ENCODE measurements at regions not wholly inside any gene's neighbourhood (a gene's known extent, or its start where the extent isn't known, plus 50 kb on each side); places are given as distances from the start of the nearest gene placed in this dataset.

DNA sequence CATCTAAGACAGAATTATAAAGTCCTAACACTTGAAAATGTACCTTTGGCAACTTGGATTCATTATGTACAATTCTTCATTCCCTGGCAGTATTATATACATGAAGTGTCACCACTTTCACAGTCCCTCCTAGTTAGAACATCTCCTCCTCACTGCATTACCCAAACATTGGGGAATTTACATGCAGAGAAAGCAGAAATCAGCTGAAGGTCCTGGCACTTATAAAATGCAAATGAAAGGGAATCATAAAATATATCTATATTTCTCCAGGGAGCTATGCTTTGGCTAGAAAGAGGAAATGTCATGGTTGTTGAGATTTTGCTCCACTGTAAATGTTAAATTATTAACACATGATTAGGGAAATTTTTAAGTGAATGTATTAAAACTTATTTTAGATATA is 835.6 kb upstream of the SLIT2 start:
- H3K36me3 ChIP-seq (ENCODE audit: insufficient read depth, low read length): no peaks in the 10 kb centered on the region
- H3K9me3 ChIP-seq (ENCODE audit: low read length): no peaks in the 10 kb centered on the region
- no peak overlapping the region for H3K27ac ChIP-seq (ENCODE audit: low read depth, low read length)
- no peak overlapping the region for H3K9ac ChIP-seq (ENCODE audit: low read length)
- no peaks in the 10 kb centered on the region for H3K27me3 ChIP-seq (ENCODE audit: control insufficient read depth in 1 of 2, insufficient read depth in 2 of 2, low read length in 2 of 2)
- no peaks in the 10 kb centered on the region for H3K4me1 ChIP-seq (ENCODE audit: insufficient read depth, low read length)
- no peak overlapping the region for H3K4me3 ChIP-seq (ENCODE audit: low read depth in 1 of 2, low read length in 2 of 2)

DNA sequence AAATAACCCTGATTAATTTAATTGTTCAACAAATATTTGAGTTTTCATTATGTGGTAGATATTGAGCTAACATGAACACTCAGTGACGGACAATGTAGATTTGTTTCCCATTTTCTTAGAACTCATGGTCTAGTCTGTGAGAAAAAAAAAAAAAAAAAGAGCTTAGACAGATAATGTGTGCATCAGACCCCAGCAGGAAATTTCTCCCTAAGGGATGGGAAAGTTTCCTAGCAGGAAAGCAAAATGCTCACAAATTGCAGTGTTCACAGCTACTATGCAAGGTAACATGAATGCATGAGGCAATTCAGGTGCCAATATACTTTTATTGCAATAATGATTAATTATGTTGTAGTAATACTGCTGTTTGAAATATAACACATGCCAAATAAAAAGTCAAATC is 843.2 kb upstream of the SLIT2 start:
- H3K36me3 ChIP-seq (ENCODE audit: insufficient read depth, low read length): no peaks in the 10 kb centered on the region
- H3K27ac ChIP-seq (ENCODE audit: low read depth, low read length): no peak overlapping the region
- no peak overlapping the region for H3K4me3 ChIP-seq (ENCODE audit: low read depth in 1 of 2, low read length in 2 of 2)
- no peaks in the 10 kb centered on the region for H3K27me3 ChIP-seq (ENCODE audit: control insufficient read depth in 1 of 2, insufficient read depth in 2 of 2, low read length in 2 of 2)
- no peaks in the 10 kb centered on the region for H3K9me3 ChIP-seq (ENCODE audit: low read length)
- no peak overlapping the region for H3K9ac ChIP-seq (ENCODE audit: low read length)
- no peaks in the 10 kb centered on the region for H3K4me1 ChIP-seq (ENCODE audit: insufficient read depth, low read length)

DNA sequence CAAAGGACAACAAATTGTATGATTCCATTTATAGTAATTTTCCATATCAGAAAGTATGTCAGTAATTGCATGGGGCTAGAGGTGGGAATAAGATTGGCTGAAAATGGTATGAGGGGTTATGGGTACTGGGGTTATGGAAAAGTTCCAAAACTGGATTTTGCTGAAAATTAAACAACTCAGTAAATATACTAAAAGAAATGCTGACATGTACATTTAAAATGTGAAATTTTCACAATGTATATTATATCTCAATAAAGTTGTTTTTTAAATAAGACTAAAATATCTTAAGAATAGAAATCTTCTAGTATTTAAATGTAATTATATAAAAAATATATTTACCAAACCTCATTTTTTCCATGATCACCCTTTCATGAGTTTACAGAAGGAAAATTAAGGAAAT is 844.9 kb upstream of the SLIT2 start:
- no peak overlapping the region for H3K27ac ChIP-seq (ENCODE audit: low read depth, low read length)
- H3K4me3 ChIP-seq (ENCODE audit: low read depth in 1 of 2, low read length in 2 of 2): no peak overlapping the region
- H3K4me1 ChIP-seq (ENCODE audit: insufficient read depth, low read length): no peaks in the 10 kb centered on the region
- no peaks in the 10 kb centered on the region for H3K9me3 ChIP-seq (ENCODE audit: low read length)
- H3K27me3 ChIP-seq (ENCODE audit: control insufficient read depth in 1 of 2, insufficient read depth in 2 of 2, low read length in 2 of 2): no peaks in the 10 kb centered on the region
- H3K9ac ChIP-seq (ENCODE audit: low read length): no peak overlapping the region
- H3K36me3 ChIP-seq (ENCODE audit: insufficient read depth, low read length): no peaks in the 10 kb centered on the region

DNA sequence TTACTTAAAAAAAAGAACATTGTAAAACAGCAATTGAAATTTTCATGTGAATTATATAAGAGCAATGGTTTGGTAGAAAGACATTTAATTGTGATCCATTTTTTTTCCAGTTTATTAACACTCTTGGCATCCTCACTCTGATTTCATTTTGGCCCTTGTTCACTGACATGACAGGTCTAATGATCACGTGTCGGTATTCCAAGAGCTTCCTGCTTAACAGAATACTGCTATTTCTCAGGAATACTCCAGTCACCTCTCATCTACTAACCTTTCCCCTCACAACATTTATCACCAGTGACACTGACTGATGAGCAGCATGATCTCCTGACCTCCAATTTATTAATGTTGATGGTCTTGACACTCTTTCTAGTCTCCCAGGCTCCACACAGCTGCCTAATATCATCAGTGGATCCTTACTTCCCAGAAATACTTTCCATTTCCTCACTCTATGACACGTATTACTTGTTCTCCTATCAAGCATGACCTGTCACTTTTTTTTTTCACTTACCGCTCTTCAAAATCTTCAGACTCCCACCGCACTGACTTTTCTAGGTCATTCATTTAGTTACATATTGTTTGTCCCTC is 847.8 kb upstream of the SLIT2 start:
- Histone ChIP-seq H3K27me3 (ENCODE audit: control insufficient read depth in 1 of 2, insufficient read depth in 2 of 2, low read length in 2 of 2) (no peaks in the 10 kb centered on the region), H3K9me3 (ENCODE audit: low read length) (no peaks in the 10 kb centered on the region), H3K4me3 (ENCODE audit: low read depth in 1 of 2, low read length in 2 of 2) (no peak overlapping the region), H3K4me1 (ENCODE audit: insufficient read depth, low read length) (no peaks in the 10 kb centered on the region), H3K27ac (ENCODE audit: low read depth, low read length) (no peak overlapping the region), H3K36me3 (ENCODE audit: insufficient read depth, low read length) (no peaks in the 10 kb centered on the region), H3K9ac (ENCODE audit: low read length) (no peak overlapping the region)

DNA sequence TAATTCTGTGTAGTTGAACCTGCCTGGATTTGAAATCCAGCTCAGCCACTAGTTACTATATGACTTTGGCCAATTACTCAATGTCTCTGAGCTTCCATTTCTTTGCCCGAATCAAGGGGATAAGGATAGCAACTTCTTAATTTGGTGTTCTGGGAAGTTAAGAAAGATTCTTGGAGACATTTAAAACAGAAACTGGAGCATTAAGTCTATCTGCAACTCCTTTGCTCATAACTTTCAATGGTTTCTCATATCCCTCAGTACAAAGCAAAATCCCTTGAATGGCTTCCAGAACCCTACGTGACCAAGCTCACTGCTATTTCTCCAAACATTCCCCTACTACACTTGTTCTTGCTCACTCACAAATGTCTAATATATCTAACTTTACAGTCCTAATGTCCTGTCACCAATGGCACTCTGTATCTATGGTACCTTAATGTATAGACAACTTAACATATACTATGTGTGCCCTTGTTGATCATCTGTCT is 849.1 kb upstream of the SLIT2 start:
- H3K27ac ChIP-seq (ENCODE audit: low read depth, low read length): no peak overlapping the region
- no peak overlapping the region for H3K4me3 ChIP-seq (ENCODE audit: low read depth in 1 of 2, low read length in 2 of 2)
- H3K9me3 ChIP-seq (ENCODE audit: low read length): no peaks in the 10 kb centered on the region
- no peaks in the 10 kb centered on the region for H3K27me3 ChIP-seq (ENCODE audit: control insufficient read depth in 1 of 2, insufficient read depth in 2 of 2, low read length in 2 of 2)
- no peak overlapping the region for H3K9ac ChIP-seq (ENCODE audit: low read length)
- H3K4me1 ChIP-seq (ENCODE audit: insufficient read depth, low read length): no peaks in the 10 kb centered on the region
- H3K36me3 ChIP-seq (ENCODE audit: insufficient read depth, low read length): no peaks in the 10 kb centered on the region

DNA sequence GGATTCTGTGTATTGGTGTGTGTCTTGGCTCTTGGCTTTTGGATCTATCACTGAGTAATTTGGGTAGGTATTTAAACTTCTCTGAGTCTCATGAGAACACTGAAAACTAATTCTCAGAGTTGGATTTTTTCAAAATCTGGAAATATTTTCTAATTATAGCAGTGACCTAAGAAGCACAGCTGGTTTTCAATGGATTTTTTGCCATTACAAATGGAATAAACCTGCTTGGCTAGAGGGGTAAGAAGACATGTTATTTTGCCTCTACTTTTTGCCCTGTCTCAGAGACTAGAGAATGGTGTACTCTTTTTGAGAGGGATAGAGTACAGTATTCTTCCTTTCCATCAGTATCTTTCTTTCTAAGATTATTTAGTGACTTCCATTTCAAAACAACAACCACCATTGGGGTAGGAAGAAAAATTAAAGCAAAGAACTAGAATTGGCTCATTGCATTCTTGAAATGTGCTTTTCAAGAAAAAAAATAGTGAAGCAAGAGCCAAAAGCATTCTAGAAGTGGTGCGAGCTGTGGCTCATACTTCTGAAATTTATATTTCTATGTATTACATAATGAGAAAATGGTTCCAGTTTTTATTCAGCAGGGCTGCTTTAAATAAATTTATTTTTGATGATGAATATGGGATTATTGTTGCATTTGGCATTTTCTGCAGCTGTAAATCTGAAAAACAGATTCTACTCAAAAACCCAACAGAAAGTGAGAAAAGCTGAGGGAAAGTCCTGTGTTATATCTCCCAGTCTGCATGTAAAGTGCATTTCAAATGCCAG is 850.2 kb upstream of the SLIT2 start:
- H3K27me3 ChIP-seq (ENCODE audit: control insufficient read depth in 1 of 2, insufficient read depth in 2 of 2, low read length in 2 of 2): no peaks in the 10 kb centered on the region
- no peaks in the 10 kb centered on the region for H3K9me3 ChIP-seq (ENCODE audit: low read length)
- H3K9ac ChIP-seq (ENCODE audit: low read length): no peak overlapping the region
- H3K4me3 ChIP-seq (ENCODE audit: low read depth in 1 of 2, low read length in 2 of 2): no peak overlapping the region
- H3K27ac ChIP-seq (ENCODE audit: low read depth, low read length): no peak overlapping the region
- no peaks in the 10 kb centered on the region for H3K36me3 ChIP-seq (ENCODE audit: insufficient read depth, low read length)
- H3K4me1 ChIP-seq (ENCODE audit: insufficient read depth, low read length): no peaks in the 10 kb centered on the region

DNA sequence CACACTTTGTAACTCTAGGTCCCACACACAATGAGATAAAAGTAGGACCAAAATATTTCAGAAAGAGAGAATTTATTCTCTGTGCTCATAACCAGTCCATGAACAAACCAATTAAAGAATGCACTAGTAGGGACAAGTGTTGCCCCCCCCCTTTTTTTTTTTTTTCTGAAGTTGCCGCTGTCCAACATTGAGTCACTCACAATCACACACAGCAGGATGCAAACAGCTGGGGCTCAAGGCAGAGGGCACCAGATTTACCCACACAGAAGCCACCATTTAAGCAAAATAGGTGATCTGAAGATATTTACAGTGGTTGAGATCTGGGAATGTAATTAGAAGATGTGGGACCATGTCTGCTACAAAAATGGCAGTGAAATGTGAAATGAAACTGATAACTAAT is 850.9 kb upstream of the SLIT2 start:
- no peaks in the 10 kb centered on the region for H3K27me3 ChIP-seq (ENCODE audit: control insufficient read depth in 1 of 2, insufficient read depth in 2 of 2, low read length in 2 of 2)
- H3K27ac ChIP-seq (ENCODE audit: low read depth, low read length): no peak overlapping the region
- no peak overlapping the region for H3K9ac ChIP-seq (ENCODE audit: low read length)
- H3K4me1 ChIP-seq (ENCODE audit: insufficient read depth, low read length): no peaks in the 10 kb centered on the region
- no peaks in the 10 kb centered on the region for H3K36me3 ChIP-seq (ENCODE audit: insufficient read depth, low read length)
- H3K9me3 ChIP-seq (ENCODE audit: low read length): no peaks in the 10 kb centered on the region
- H3K4me3 ChIP-seq (ENCODE audit: low read depth in 1 of 2, low read length in 2 of 2): no peak overlapping the region

DNA sequence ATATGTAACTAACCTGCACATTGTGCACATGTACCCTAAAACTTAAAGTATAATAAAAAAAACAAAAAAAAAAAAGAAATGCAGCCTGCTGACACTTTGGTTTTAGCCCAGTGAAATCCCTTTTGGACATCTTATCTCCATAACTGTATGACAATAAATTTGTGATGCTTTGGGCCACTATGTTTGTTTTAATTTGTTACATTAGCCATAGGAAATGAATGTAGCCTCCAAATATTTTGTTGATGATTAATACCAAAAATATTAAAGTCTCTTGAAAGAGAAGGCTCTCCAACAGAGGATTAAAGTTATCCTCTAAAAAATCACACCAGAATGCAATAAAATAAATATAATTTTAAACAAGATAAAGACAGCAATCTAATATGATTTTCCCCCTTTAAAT is 852.7 kb upstream of the SLIT2 start:
- Histone ChIP-seq H3K4me3 (ENCODE audit: low read depth in 1 of 2, low read length in 2 of 2) (no peak overlapping the region), H3K9me3 (ENCODE audit: low read length) (no peaks in the 10 kb centered on the region), H3K27me3 (ENCODE audit: control insufficient read depth in 1 of 2, insufficient read depth in 2 of 2, low read length in 2 of 2) (no peaks in the 10 kb centered on the region), H3K9ac (ENCODE audit: low read length) (no peak overlapping the region), H3K4me1 (ENCODE audit: insufficient read depth, low read length) (no peaks in the 10 kb centered on the region), H3K36me3 (ENCODE audit: insufficient read depth, low read length) (no peaks in the 10 kb centered on the region), H3K27ac (ENCODE audit: low read depth, low read length) (no peak overlapping the region)

DNA sequence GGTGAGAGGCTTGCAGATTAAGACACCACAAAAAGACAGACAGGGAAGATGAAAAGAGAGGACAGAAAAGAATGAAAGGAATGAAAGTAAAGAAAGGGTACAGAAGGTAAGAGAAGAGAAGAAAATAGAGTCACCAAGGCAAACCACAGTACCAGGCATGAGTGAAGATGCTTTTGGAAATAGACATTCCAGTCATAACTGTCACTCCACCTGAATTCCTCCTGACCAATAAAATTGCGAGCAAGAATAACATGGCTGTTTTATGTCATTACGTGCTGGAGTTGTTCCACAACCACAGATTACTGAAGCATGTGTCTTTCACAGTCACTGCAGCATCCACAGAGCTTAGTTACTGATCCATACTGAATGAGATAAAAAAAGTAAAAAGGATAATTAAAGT is 864.9 kb upstream of the SLIT2 start:
- Histone ChIP-seq H3K9me3 (ENCODE audit: low read length) (no peaks in the 10 kb centered on the region), H3K4me3 (ENCODE audit: low read depth in 1 of 2, low read length in 2 of 2) (no peak overlapping the region), H3K4me1 (ENCODE audit: insufficient read depth, low read length) (no peaks in the 10 kb centered on the region), H3K27me3 (ENCODE audit: control insufficient read depth in 1 of 2, insufficient read depth in 2 of 2, low read length in 2 of 2) (no peaks in the 10 kb centered on the region), H3K36me3 (ENCODE audit: insufficient read depth, low read length) (no peaks in the 10 kb centered on the region), H3K9ac (ENCODE audit: low read length) (no peak overlapping the region), H3K27ac (ENCODE audit: low read depth, low read length) (no peak overlapping the region)

DNA sequence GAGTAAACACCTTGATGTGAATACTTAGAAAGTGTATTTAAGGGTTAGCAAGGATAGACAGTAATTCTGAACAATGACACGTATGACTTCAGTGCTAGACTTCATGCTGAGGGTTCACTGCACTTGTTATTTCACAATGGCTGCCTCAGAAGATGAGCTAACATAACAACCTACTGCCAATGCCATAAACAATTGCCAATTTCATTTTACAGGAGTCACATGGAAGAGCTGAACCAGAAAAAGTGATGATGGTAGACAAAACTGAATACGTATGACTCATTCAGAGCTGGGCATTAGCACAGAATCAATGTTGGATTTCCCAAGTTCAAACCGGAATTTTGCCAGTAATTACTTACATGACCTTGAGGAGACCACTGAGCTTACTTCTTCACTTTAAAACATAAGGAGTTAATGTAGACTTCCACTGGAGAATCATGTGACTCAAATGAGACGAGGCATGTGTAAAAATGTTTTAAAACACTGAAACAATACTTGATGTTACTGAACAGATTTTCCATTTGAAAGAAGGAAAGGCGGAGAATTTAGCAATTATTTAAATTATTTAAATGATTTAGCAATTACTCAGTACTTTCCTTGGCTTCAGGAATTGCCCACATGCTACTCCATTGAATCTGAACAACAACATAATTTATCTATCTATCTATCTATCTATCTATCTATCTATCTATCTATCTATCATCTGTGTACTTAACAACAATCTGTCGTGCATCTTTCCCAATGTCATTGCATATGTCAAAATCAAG is 868.5 kb upstream of the SLIT2 start:
- H3K4me1 ChIP-seq (ENCODE audit: insufficient read depth, low read length): no peaks in the 10 kb centered on the region
- H3K4me3 ChIP-seq (ENCODE audit: low read depth in 1 of 2, low read length in 2 of 2): no peak overlapping the region
- H3K27me3 ChIP-seq (ENCODE audit: control insufficient read depth in 1 of 2, insufficient read depth in 2 of 2, low read length in 2 of 2): no peaks in the 10 kb centered on the region
- H3K36me3 ChIP-seq (ENCODE audit: insufficient read depth, low read length): no peaks in the 10 kb centered on the region
- no peaks in the 10 kb centered on the region for H3K9me3 ChIP-seq (ENCODE audit: low read length)
- H3K9ac ChIP-seq (ENCODE audit: low read length): no peak overlapping the region
- H3K27ac ChIP-seq (ENCODE audit: low read depth, low read length): no peak overlapping the region

DNA sequence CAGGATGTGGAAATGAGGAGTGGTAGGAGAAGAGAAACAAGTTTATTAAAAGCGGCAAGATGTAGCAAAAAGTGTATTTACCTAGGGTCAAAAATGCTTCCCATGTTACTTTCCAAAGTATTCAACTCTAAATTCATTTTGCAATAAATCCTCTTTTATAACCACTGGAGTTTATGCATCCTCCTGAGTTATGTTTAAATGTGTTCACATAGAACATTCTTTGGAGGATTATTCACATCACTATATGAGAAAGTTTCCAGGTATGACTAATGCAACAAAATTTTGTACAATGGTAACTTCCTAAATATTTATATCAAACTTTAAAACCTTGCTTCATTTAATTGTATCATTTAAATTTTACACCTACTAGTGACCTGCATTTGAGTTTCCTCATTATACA is 870.6 kb upstream of the SLIT2 start:
- H3K36me3 ChIP-seq (ENCODE audit: insufficient read depth, low read length): no peaks in the 10 kb centered on the region
- no peak overlapping the region for H3K27ac ChIP-seq (ENCODE audit: low read depth, low read length)
- H3K4me3 ChIP-seq (ENCODE audit: low read depth in 1 of 2, low read length in 2 of 2): no peak overlapping the region
- no peaks in the 10 kb centered on the region for H3K9me3 ChIP-seq (ENCODE audit: low read length)
- no peaks in the 10 kb centered on the region for H3K27me3 ChIP-seq (ENCODE audit: control insufficient read depth in 1 of 2, insufficient read depth in 2 of 2, low read length in 2 of 2)
- H3K4me1 ChIP-seq (ENCODE audit: insufficient read depth, low read length): no peaks in the 10 kb centered on the region
- H3K9ac ChIP-seq (ENCODE audit: low read length): no peak overlapping the region
